Transverse colon (tissue), 4 donors: ENCODE measurements at regions not wholly inside any gene's neighbourhood (a gene's known extent, or its start where the extent isn't known, plus 50 kb on each side); places are given as distances from the start of the nearest gene placed in this dataset.

Source experiments
- DNase-seq: peaks from one replicate; pipeline ENCODE4 v3.0.0-alpha.2; 2019
- H3K27ac ChIP-seq, 4 donors: fragments of 200-600 bp; sonication (generic); 2 replicates each; pipeline ENCODE4 v1.5.1; 2016 to 2018; ENCODE audit warnings: inconsistent platforms in 4 of 4
- H3K27me3 ChIP-seq: fragments of 200-600 bp; sonication (generic); 2 replicates; pipeline ENCODE4 v1.5.1; 2017; ENCODE audit warnings: inconsistent platforms
- H3K36me3 ChIP-seq, 4 donors: fragments of 200-600 bp; sonication (generic); 2 replicates each; pipeline ENCODE4 v1.5.1; 2017 to 2019; ENCODE audit warnings: inconsistent platforms in 4 of 4
- H3K4me1 ChIP-seq, 4 donors: fragments of 200-600 bp; sonication (generic); 2 replicates each; pipeline ENCODE4 v1.5.1; 2017 to 2020; ENCODE audit warnings: inconsistent platforms in 4 of 4
- H3K4me3 ChIP-seq, 4 donors: fragments of 200-600 bp; sonication (generic); 1 replicate in 1 of 4; 2 replicates in 3 of 4; pipeline versions ENCODE4 v1.5.1 to v1.6.1; 2017 to 2019; ENCODE audit warnings: inconsistent platforms in 4 of 4
- H3K9me3 ChIP-seq, 2 donors: fragments of 200-600 bp; sonication (generic); 2 replicates each; pipeline ENCODE4 v1.5.1; 2017 to 2019; ENCODE audit warnings: inconsistent platforms in 2 of 2
- CTCF ChIP-seq, 5 experiments: fragments of 200-600 bp in 3 of 5; fragments of 450-650 bp in 2 of 5; sonication (generic) in 3 of 5; IDR thresholded peaks; 1 replicate in 2 of 5; 2 replicates in 3 of 5; pipeline ENCODE4 v1.5.1; 2016 to 2017; ENCODE audit warnings: antibody characterized with exemption in 5 of 5, inconsistent platforms in 3 of 5, mild to moderate bottlenecking in 2 of 5, moderate library complexity in 1 of 5
- EP300 ChIP-seq: sonication (generic); formaldehyde crosslinking; IDR thresholded peaks from one replicate; pipeline ENCODE4 v1.6.1; 2017; ENCODE audit warnings: antibody characterized with exemption, low read depth
- POLR2A ChIP-seq: fragments of 450-650 bp; IDR thresholded peaks from one replicate; pipeline ENCODE4 v1.6.1; 2016; ENCODE audit warnings: antibody characterized with exemption, mild to moderate bottlenecking, moderate library complexity
- POLR2AphosphoS5 ChIP-seq, 3 donors: sonication (generic); formaldehyde crosslinking; IDR thresholded peaks; one replicate each; pipeline ENCODE4 v1.6.1; 2016; ENCODE audit warnings: antibody characterized with exemption in 3 of 3
- WGBS, 2 donors: methylation state at CpG; one replicate each; pipeline ENCODE4 v1.1.5; 2018; ENCODE audit warnings: low coverage in 1 of 2; 5-methylcytosine and 5-hydroxymethylcytosine counted together
- in situ Hi-C, 4 donors: fragments of 200-750 bp; cut with MboI; loops; one replicate each; pipeline versions ENCODE4 v1.15.0 to v1.15.1; 2017; ENCODE audit warnings: low sequenced_read_pairs in 3 of 4, low pct_ligation_motif_present in 1 of 4, low pct_unique_long_range_greater_than_20kb in 1 of 4
- intact Hi-C: fragments of 100-400 bp; cut with DNase I; formaldehyde crosslinking; loops from one replicate; pipeline ENCODE4 v1.15.1; 2023; ENCODE audit warnings: low total_unique reads

- intact Hi-C loops: no loop called here
These were observed 466.9 kb downstream of the KIF20B start for GRCh38 chr10:90168244-90168643.

GRCh38 chr10:90171014-90171722, 469.8 kb downstream of the KIF20B start:
- in situ Hi-C loops (no loop called here), intact Hi-C loops (no loop called here)
- no peak for TF ChIP-seq POLR2AphosphoS5 (IDR thresholded peaks at IDR 0.05)
- H3K4me1 ChIP-seq: no peaks in the 10 kb centered on the region
- 50 to 62% methylated on average over 1 to 2 of the region's 2 CpGs for WGBS, 2 donors
- H3K27ac ChIP-seq: no peak overlapping the region
- no peaks in the 10 kb centered on the region for H3K36me3 ChIP-seq
- no peaks in the 10 kb centered on the region for H3K9me3 ChIP-seq
- DNase-seq: no peak
- H3K4me3 ChIP-seq: no peak overlapping the region
- H3K27me3 ChIP-seq: no peaks in the 10 kb centered on the region

More at GRCh38 chr10:90168244-90168643, 466.9 kb downstream of the KIF20B start:
- in situ Hi-C loops: no loop called here
- Histone ChIP-seq H3K4me3 (no peak overlapping the region), H3K36me3 (no peaks in the 10 kb centered on the region), H3K4me1 (no peaks in the 10 kb centered on the region), H3K27me3 (no peaks in the 10 kb centered on the region), H3K9me3 (no peaks in the 10 kb centered on the region), H3K27ac (no peak overlapping the region)
- TF ChIP-seq EP300: no peak
- no peak for TF ChIP-seq POLR2AphosphoS5 (IDR thresholded peaks at IDR 0.05)
- no peak for TF ChIP-seq CTCF (IDR thresholded peaks at IDR 0.05)
- TF ChIP-seq POLR2A: no peak
- no peak for DNase-seq
- WGBS, 2 donors: 83 to 92% methylated on average over 4 to 7 of the region's 7 CpGs

- Histone ChIP-seq H3K27me3 (no peaks in the 10 kb centered on the region), H3K27ac (no peak overlapping the region), H3K4me1 (no peaks in the 10 kb centered on the region), H3K9me3 (no peaks in the 10 kb centered on the region), H3K36me3 (no peaks in the 10 kb centered on the region), H3K4me3 (no peak overlapping the region)
- TF ChIP-seq EP300 (no peak), POLR2A (no peak), CTCF (IDR thresholded peaks at IDR 0.05) (no peak), POLR2AphosphoS5 (IDR thresholded peaks at IDR 0.05) (no peak)
- 47 to 74% methylated on average over 2 to 3 of the region's 3 CpGs for WGBS, 2 donors
- in situ Hi-C loops (no loop called here), intact Hi-C loops (no loop called here)
- no peak for DNase-seq
These were observed 473.1 kb downstream of the KIF20B start for GRCh38 chr10:90174531-90174930.

GRCh38 chr10:90175161-90175681, 473.8 kb downstream of the KIF20B start:
- TF ChIP-seq POLR2AphosphoS5 (IDR thresholded peaks at IDR 0.05) (peak in 2 of 3 donors; percentile 18 to 37), CTCF (IDR thresholded peaks at IDR 0.05) (no peak), POLR2A (no peak)
- in situ Hi-C loops (no loop called here), intact Hi-C loops (no loop called here)
- H3K27ac ChIP-seq: no peak overlapping the region
- no peaks in the 10 kb centered on the region for H3K4me1 ChIP-seq
- H3K36me3 ChIP-seq: no peaks in the 10 kb centered on the region
- no peak overlapping the region for H3K4me3 ChIP-seq
- no peak for DNase-seq
- H3K27me3 ChIP-seq: no peaks in the 10 kb centered on the region
- WGBS, 2 donors: 61 to 74% methylated on average over 4 to 7 of the region's 7 CpGs
- no peaks in the 10 kb centered on the region for H3K9me3 ChIP-seq
